ENCODE measurements at regions not wholly inside any gene's neighbourhood (a gene's known extent, or its start where the extent isn't known, plus 50 kb on each side); places are given as distances from the start of the nearest gene placed in this dataset.
A peak's percentile ranks its signal among the peaks of the same experiment; 100 is the strongest.
"Not testable (repeated sequence)": the region's sequence is repeated elsewhere in the genome, so short reads cannot be mapped to it uniquely, and the experiment has no call there.

- DNase-seq, result no peak
- Histone ChIP-seq H3K27me3 (ENCODE audit: control insufficient read depth, insufficient read depth, low read length) (no peaks in the 10 kb centered on the region; the same call in 1 of the 2 replicates), H3K36me3 (replicated peaks; ENCODE audit: control insufficient read depth, insufficient read depth, low read length) (no peaks in the 10 kb centered on the region), H3K4me3 (ENCODE audit: insufficient read depth, low read depth, low read length) (no peak overlapping the region)
Measured at GRCh38 chr9:90128587-90129190, 513.9 kb downstream of the DIRAS2 start.

GRCh38 chr9:90129446-90129845, 513.2 kb downstream of the DIRAS2 start:
- DNase-seq, result no peak

GRCh38 chr9:90131568-90131967, 511.1 kb downstream of the DIRAS2 start:
- no peak overlapping the region for H3K4me3 ChIP-seq (ENCODE audit: insufficient read depth, low read depth, low read length)
- no peak for DNase-seq

More at GRCh38 chr9:90129446-90129845, 513.2 kb downstream of the DIRAS2 start:
- no peaks in the 10 kb centered on the region; the same call in 1 of the 2 replicates for H3K27me3 ChIP-seq (ENCODE audit: control insufficient read depth, insufficient read depth, low read length)
- no peaks in the 10 kb centered on the region for H3K36me3 ChIP-seq (replicated peaks; ENCODE audit: control insufficient read depth, insufficient read depth, low read length)
- H3K4me3 ChIP-seq (ENCODE audit: insufficient read depth, low read depth, low read length), result no peak overlapping the region

GRCh38 chr9:90132866-90133265, 509.8 kb downstream of the DIRAS2 start:
- H3K27me3 ChIP-seq (ENCODE audit: control insufficient read depth, insufficient read depth, low read length), result no peaks in the 10 kb centered on the region; the same call in 1 of the 2 replicates
- no peak for DNase-seq

More at GRCh38 chr9:90131568-90131967, 511.1 kb downstream of the DIRAS2 start:
- Histone ChIP-seq H3K27me3 (ENCODE audit: control insufficient read depth, insufficient read depth, low read length) (no peaks in the 10 kb centered on the region; the same call in 1 of the 2 replicates), H3K36me3 (replicated peaks; ENCODE audit: control insufficient read depth, insufficient read depth, low read length) (no peaks in the 10 kb centered on the region)

GRCh38 chr9:90137801-90138200, 504.8 kb downstream of the DIRAS2 start:
- no peaks in the 10 kb centered on the region for H3K36me3 ChIP-seq (replicated peaks; ENCODE audit: control insufficient read depth, insufficient read depth, low read length)
- no peaks in the 10 kb centered on the region for H3K27me3 ChIP-seq (ENCODE audit: control insufficient read depth, insufficient read depth, low read length)
- DNase-seq, result no peak
- no peak overlapping the region for H3K4me3 ChIP-seq (ENCODE audit: insufficient read depth, low read depth, low read length)

More at GRCh38 chr9:90132866-90133265, 509.8 kb downstream of the DIRAS2 start:
- no peak overlapping the region for H3K4me3 ChIP-seq (ENCODE audit: insufficient read depth, low read depth, low read length)
- H3K36me3 ChIP-seq (replicated peaks; ENCODE audit: control insufficient read depth, insufficient read depth, low read length), result no peaks in the 10 kb centered on the region

GRCh38 chr9:90140131-90140818, 502.3 kb downstream of the DIRAS2 start:
- no peak for DNase-seq
- Histone ChIP-seq H3K36me3 (replicated peaks; ENCODE audit: control insufficient read depth, insufficient read depth, low read length) (no peaks in the 10 kb centered on the region), H3K4me3 (ENCODE audit: insufficient read depth, low read depth, low read length) (no peak overlapping the region), H3K27me3 (ENCODE audit: control insufficient read depth, insufficient read depth, low read length) (no peaks in the 10 kb centered on the region)

- DNase-seq, result peak; percentile 30
- Histone ChIP-seq H3K36me3 (replicated peaks; ENCODE audit: control insufficient read depth, insufficient read depth, low read length) (no peaks in the 10 kb centered on the region), H3K4me3 (ENCODE audit: insufficient read depth, low read depth, low read length) (no peak overlapping the region), H3K27me3 (ENCODE audit: control insufficient read depth, insufficient read depth, low read length) (no peaks in the 10 kb centered on the region)
Measured at GRCh38 chr9:90141723-90142122, 500.9 kb downstream of the DIRAS2 start.

- DNase-seq, result peak; percentile 44
- Histone ChIP-seq H3K4me3 (ENCODE audit: insufficient read depth, low read depth, low read length) (no peak overlapping the region), H3K36me3 (replicated peaks; ENCODE audit: control insufficient read depth, insufficient read depth, low read length) (no peaks in the 10 kb centered on the region), H3K27me3 (ENCODE audit: control insufficient read depth, insufficient read depth, low read length) (no peaks in the 10 kb centered on the region)
Measured at GRCh38 chr9:90142580-90142979, 500.0 kb downstream of the DIRAS2 start.

- no peaks in the 10 kb centered on the region for H3K36me3 ChIP-seq (replicated peaks; ENCODE audit: control insufficient read depth, insufficient read depth, low read length)
- DNase-seq, result no peak
- H3K4me3 ChIP-seq (ENCODE audit: insufficient read depth, low read depth, low read length), result no peak overlapping the region
- no peaks in the 10 kb centered on the region for H3K27me3 ChIP-seq (ENCODE audit: control insufficient read depth, insufficient read depth, low read length)
Measured at GRCh38 chr9:90147426-90147825, 495.2 kb downstream of the DIRAS2 start.

- Histone ChIP-seq H3K27me3 (ENCODE audit: control insufficient read depth, insufficient read depth, low read length) (no peaks in the 10 kb centered on the region), H3K4me3 (ENCODE audit: insufficient read depth, low read depth, low read length) (no peak overlapping the region), H3K36me3 (replicated peaks; ENCODE audit: control insufficient read depth, insufficient read depth, low read length) (no peaks in the 10 kb centered on the region)
- no peak for DNase-seq
Measured at GRCh38 chr9:90156318-90156717, 486.3 kb downstream of the DIRAS2 start.

- no peaks in the 10 kb centered on the region for H3K27me3 ChIP-seq (ENCODE audit: control insufficient read depth, insufficient read depth, low read length)
- no peak overlapping the region for H3K4me3 ChIP-seq (ENCODE audit: insufficient read depth, low read depth, low read length)
- no peak for DNase-seq
- H3K36me3 ChIP-seq (replicated peaks; ENCODE audit: control insufficient read depth, insufficient read depth, low read length), result no peaks in the 10 kb centered on the region
Measured at GRCh38 chr9:90162326-90162725, 480.3 kb downstream of the DIRAS2 start.

- no peak overlapping the region for H3K4me3 ChIP-seq (ENCODE audit: insufficient read depth, low read depth, low read length)
- H3K36me3 ChIP-seq (replicated peaks; ENCODE audit: control insufficient read depth, insufficient read depth, low read length), result no peaks in the 10 kb centered on the region
- no peaks in the 10 kb centered on the region for H3K27me3 ChIP-seq (ENCODE audit: control insufficient read depth, insufficient read depth, low read length)
- no peak for DNase-seq
Measured at GRCh38 chr9:90162819-90163218, 479.8 kb downstream of the DIRAS2 start.

GRCh38 chr9:90165281-90165680, 477.3 kb downstream of the DIRAS2 start:
- Histone ChIP-seq H3K36me3 (replicated peaks; ENCODE audit: control insufficient read depth, insufficient read depth, low read length) (no peaks in the 10 kb centered on the region), H3K4me3 (ENCODE audit: insufficient read depth, low read depth, low read length) (no peak overlapping the region), H3K27me3 (ENCODE audit: control insufficient read depth, insufficient read depth, low read length) (no peaks in the 10 kb centered on the region)
- DNase-seq, result no peak

- not testable (repeated sequence) for DNase-seq; H3K4me3 ChIP-seq (ENCODE audit: insufficient read depth, low read depth, low read length); H3K27me3 ChIP-seq (ENCODE audit: control insufficient read depth, insufficient read depth, low read length); H3K36me3 ChIP-seq (replicated peaks; ENCODE audit: control insufficient read depth, insufficient read depth, low read length)
Measured at GRCh38 chr9:90166374-90166773, 476.2 kb downstream of the DIRAS2 start.

GRCh38 chr9:90167914-90168313, 474.7 kb downstream of the DIRAS2 start:
- no peak overlapping the region for H3K4me3 ChIP-seq (ENCODE audit: insufficient read depth, low read depth, low read length)
- DNase-seq, result no peak
- no peaks in the 10 kb centered on the region for H3K27me3 ChIP-seq (ENCODE audit: control insufficient read depth, insufficient read depth, low read length)
- H3K36me3 ChIP-seq (replicated peaks; ENCODE audit: control insufficient read depth, insufficient read depth, low read length), result no peaks in the 10 kb centered on the region
